ENCODE measurements at regions not wholly inside any gene's neighbourhood (a gene's known extent, or its start where the extent isn't known, plus 50 kb on each side); places are given as distances from the start of the nearest gene placed in this dataset.

DNA sequence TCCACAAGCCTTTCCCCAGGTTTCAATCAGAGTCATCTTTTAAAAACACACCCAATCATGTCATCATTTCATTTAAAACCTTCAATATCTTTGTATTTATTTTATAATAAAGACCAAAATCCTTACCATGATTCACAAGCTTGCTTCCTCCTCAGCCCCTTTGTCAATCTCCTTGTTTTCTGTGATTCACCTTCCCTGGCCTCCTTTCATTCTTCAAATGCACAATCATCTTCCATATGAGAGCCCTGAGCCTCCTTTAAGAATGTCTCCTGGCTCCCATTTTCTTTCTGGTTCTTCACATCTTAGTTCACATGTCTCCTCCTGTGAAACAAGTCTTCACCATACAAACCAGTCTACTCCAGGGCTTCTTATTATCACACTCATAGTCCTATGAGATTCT is 904.0 kb downstream of the SORCS3 start:
- ATAC-seq (no peak), DNase-seq (no peak)

DNA sequence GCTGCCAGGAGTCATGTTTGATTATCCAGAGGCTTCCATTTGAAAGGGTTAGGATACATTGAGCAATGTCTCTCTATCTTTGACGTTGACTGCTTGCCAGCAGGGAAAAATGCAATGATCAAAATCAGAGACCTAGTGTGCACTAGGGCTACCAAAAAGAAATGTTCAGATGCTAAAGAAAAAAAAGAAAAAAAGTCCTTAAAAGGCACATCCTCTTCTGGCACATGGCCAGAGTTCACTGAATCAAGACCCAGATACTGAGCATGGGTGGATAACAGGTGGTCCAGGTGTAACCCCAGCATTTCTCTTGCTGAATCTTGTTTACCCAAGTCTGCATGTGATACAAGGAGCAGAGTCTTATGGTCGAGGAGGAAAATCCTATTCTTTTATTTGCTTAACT is 899.3 kb downstream of the SORCS3 start:
- no peak for ATAC-seq
- DNase-seq, result no peak

DNA sequence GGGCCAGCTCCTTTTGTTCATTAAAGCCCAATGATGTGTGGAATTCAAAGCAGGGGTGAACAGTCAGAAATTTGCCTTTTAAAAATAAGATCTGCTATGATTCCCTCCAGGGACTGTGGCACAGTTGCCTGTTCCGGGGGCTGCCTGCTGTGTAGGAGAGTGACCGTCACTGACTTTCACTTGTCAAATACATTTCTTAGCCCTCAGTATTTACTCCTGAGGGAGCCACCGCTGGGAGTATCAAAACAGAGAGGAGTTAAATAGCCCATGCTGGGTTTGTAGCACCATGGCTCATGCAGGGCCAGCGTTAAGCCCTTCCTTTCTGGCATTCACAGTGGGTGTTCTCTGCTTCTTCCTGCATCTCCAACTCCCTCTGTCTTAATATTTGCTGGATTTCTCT is 897.8 kb downstream of the SORCS3 start:
- no peak for ATAC-seq
- DNase-seq, result no peak

DNA sequence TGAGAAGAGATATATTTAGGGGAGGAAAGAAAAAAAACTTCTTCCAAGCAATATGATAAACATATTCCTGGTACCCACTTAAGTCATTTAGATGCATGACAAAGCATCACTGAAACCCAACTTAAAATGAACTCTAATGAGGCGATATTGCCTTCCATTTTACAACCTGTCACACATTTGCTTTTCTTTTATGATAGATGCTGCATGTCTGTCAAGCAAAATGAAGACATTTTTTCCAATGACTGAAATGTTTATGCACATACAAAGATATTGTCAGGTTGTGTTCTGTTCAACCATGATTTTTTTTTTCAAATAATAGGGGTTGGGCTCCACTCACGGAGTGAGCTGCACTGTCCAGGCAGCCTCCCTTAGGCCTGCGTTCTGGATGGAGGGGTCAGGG is 894.4 kb downstream of the SORCS3 start:
- DNase-seq, result no peak
- ATAC-seq, result no peak

DNA sequence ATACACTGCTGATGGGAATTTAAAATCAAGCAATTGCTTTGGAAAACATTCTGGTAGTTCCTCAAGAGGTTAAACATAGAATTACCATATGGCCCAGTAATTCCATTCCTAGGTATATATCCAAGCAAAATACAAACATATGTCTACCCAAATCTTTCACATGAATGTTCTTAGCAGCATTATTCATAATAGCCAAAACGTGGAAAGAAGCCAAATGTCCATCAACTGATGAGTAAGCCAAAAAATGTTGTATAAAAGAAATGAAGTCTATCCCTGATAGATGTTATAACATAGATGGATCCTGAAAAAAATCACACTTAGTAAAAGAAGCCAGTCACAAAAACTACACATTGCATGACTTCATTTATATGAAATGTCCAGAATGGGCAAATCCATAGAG is 893.0 kb downstream of the SORCS3 start:
- ATAC-seq, result no peak
- no peak for DNase-seq

DNA sequence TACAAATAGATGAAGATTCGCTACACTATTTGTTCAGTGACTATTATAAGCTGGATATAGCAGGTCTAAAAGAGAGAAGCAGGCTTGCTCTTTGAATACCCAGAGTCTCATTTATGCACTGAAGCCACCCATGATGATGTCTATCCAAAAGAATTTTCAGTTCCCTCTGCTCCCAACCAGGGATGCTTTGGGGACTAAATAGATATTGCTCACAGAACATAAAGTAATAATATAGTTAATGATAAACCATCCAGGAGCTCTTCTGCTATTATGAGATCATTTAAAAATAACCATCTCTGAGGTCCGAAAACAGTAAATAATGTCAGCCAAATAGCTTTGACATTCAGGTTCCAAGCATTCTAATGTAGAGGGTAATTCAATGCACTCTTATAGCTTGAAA is 875.4 kb downstream of the SORCS3 start:
- DNase-seq (no peak), ATAC-seq (no peak)

DNA sequence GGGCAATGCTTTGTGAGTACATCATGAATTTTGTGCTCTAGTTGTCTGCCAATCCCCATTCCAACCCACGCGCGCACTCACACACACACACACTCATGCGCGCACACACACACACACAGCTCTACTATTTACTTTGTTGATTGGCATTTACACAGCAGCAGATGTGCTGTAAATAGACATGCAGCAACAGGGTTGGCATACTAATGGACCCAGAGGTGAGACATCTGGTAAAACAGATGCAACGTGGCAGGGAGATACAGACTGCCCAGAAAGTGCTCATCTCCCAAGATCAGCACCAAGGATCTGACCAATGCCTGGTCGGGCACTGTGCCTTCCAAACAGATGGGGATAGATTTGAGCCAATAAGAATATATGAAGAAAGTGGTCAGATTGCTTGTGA is 873.0 kb downstream of the SORCS3 start:
- DNase-seq (no peak), ATAC-seq (no peak)

DNA sequence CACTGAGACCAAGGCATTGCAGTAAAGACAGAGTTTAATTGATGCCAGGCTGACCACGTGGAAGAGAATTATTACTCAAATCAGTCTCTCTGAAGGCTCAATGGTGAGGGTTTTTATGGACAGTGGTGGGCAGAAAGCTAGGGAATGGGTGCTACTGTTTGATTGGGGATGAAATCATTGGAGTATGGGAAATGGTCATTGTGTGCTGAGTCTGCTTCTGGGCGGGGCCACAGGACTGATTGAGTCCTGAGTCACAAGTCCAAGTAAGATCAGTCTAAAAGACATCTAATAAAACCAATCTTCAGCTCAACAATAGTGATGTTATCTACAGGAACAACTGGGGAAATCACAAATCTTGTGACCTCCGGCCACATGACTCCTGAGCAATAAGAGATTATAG is 868.4 kb downstream of the SORCS3 start:
- no peak for ATAC-seq
- no peak for DNase-seq

DNA sequence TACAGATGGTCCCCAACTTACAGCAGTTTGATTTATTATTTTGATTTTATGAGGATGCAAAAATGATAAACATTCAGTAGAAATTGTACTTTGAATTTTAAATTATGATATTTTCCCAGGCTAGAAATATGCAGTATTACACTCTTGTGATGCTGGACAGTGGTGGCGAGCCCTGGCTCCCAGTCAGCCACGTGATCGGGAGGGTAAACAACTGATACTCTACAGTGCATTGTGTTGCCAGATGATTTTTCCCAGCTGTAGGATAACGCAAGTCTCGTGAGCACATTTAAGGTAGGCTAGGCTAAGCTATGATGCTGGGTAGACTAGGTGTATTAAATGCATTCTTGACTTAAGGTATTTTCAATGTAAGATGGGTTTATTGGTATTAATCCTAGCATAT is 865.2 kb downstream of the SORCS3 start:
- ATAC-seq, result no peak
- DNase-seq, result no peak

DNA sequence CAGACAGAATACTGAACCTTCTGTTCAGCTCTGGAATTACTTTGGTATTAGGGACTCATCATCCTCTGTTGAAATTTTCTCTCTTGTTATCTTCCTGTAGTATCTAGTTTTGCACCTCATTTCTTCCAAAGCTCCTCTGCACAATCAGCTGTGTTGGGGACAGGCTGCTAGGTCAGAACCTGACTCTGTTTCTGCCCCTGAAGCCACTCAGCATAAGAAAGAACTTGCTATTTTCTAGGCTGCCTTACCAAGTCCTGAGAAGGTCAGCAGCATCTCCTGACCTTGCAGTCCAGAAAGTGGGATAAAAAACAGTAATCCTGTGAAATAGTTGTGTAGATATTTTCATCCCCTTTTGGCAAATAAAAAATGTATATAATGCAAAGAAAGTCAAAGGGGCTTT is 862.6 kb downstream of the SORCS3 start:
- DNase-seq (no peak), ATAC-seq (no peak)

DNA sequence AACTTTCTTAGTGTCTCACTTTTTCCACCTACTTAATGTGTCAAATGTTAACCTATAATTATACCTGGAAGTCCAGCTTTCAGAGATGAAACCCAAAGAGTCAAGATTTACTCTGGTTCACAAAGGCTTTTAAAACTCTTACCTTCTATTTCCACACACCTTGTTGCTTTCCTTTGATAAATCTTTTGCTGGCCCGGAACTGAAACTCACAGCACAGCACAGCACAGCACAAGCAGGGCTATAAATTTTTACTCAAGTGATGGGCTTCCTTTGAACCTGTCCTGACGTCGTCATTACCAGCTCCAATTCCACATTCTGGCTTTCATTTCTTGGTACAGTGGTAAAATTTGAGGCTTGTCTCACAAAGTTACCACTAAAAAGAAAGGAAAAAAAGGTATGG is 861.0 kb downstream of the SORCS3 start:
- ATAC-seq (no peak), DNase-seq (no peak)

DNA sequence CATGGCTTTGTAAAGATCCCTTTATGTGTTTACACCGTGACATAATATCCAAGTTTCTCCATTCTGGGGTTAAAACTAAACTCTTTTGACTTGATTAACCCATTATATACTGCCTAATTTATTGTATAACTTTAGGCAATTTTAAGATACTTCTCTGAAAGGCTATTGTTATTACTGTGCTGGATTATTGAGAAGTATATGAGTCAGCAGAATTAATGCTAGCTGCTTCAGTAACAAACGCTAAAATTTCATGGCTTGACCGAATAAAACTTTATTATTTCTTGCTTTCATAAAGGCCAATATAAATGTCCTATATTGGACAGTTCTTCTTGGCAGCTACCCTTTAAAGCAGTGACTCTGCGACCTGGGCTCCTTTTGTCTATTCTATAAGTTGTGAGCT is 853.9 kb downstream of the SORCS3 start:
- DNase-seq (no peak), ATAC-seq (no peak)

DNA sequence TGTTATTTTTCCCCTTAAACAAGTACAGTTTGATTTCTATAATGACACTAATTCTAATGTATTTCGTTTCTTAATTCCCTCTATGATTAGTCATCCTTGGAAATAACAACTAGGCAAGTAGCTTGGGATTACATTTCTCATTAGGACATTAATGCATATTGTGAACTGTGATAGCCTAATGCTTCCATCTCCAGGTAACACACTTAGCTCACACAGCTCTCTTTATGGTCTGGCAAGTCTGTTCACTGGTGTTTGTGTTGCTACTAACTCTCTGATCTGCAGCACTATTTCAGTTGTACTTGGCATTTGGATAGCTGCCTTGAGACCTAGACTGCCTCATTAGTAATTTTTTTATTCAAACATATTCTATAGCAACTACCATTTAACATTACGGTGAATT is 853.2 kb downstream of the SORCS3 start:
- ATAC-seq (no peak), DNase-seq (no peak)

DNA sequence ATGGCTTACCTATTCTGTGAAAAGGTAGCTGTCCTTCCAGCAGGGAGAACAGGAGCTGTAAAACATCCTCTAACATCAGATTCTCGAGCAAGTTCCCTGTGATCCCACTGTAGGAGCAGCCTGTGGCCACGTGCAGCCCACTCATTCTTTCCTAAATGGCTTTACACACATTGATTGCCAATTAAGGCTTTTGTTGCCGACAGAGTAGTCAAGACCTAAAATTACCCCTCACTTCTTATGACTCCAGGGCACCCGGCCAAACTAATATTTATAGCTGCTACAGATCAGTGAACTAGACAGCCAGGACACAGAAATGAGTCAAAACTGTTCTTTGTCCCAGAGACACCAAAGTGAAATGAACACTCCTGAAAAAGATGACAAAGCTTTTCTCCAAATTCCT is 832.1 kb downstream of the SORCS3 start:
- DNase-seq, result no peak
- ATAC-seq, result no peak

DNA sequence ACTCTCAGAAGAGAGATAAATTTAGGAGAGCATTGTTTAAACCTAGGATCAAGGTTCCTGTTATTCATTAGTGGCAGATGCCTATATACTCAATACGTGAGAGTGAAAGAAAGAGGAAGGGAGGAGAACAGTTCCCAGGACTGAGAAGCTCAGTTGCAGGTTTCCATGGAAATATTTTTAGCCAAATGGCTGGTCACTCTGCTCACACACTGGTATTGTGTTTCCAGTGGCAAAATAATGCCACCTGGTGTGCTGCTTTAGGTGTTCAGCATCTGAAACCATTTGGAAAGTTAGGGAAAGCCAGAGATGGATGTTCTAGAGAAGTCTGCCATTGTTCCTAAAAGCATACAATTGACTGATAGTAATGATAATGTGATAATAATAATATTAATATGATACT is 827.7 kb downstream of the SORCS3 start:
- DNase-seq, result no peak
- ATAC-seq, result no peak

DNA sequence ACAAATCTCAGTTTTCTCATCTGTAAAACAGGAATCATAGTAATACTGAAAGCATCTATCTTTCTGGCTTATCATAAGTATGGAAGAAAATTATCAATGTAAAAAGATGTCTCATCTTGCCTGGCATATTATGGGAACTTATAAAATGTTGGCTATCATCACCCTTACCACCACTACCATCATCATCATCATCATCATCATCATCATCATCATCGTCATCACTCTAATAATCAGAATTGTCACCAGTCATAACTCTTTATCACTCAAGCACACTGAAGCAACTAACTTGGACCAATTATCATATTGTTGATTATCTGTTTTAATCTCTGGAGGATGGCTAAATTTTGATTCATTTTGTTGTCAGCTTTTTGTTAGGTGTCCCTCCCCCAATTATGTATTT is 825.4 kb downstream of the SORCS3 start:
- ATAC-seq, result no peak
- DNase-seq, result no peak

DNA sequence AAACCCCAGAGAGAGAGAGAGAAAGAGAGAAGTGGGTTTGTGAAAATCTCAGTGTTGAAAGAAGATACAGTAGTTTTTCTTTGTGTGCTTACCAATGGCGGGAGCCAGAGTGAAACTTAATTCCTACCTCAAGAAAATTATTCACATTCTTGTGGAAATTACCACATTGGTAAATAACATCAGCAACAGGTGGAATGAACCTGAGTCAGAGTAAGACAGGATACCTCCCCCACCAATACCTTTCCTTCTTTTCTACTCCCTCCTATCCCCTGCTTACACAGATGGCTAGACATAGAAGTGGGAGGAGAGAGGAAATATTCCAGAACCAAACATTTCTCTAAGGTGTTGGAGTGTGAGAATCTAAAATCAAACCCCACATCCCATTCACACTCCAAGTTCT is 793.9 kb downstream of the SORCS3 start:
- ATAC-seq (no peak), DNase-seq (no peak)

DNA sequence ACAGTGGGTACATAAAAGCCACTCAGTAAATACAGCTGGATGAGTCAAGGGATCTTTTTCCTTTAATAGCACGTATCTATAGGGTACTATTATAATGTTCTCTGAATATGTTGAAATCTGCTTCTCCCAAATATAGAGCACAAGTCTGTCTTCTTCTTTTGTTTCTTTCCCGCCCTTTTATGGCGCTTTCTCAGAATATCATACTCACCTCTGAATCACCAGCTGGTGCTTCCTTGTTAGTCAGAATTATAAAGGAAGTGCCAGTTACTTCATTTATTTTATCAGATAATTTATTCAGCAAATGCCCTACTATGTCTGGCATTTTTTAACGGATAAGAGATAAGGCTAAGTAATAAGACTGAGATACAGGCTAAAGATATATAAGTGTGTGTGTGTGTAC is 772.9 kb downstream of the SORCS3 start:
- no peak for ATAC-seq
- DNase-seq, result no peak

DNA sequence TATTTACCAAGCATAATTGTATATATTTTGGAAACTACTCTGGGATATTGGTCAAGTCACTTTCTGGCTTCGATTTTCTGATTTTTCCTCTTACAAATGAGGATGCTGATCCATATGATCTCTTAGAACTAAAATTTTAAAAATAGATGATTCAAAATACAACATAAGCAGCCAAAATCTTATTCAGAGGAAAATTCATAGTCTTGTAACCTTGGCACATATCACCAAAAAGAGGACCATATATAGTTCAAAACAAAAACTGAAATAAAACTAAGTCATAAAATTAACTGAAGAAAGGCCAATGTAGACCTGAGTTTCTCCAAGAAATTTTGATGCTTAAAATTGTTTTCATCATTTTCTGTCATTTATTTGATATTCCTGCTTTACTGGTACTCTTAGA is 768.3 kb downstream of the SORCS3 start:
- ATAC-seq, result no peak
- DNase-seq, result no peak

DNA sequence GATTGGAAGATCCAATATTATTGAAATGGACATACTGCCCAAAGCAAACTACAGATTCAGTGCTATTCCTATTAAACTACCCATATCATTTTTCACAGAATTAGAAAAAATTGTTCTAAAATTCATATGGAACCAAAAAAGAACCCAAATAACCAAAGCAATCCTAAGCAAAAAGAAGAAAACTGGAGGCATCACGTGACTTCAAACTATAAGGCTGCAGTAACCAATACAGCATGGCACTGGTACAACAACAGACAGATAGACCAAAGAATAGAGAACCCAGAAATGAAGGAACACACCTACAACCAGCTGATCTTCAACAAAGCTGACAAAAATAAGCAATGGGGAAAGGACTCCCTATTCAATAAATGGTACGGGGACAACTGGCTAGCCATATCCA is 765.4 kb downstream of the SORCS3 start:
- ATAC-seq, result no peak
- DNase-seq, result no peak

DNA sequence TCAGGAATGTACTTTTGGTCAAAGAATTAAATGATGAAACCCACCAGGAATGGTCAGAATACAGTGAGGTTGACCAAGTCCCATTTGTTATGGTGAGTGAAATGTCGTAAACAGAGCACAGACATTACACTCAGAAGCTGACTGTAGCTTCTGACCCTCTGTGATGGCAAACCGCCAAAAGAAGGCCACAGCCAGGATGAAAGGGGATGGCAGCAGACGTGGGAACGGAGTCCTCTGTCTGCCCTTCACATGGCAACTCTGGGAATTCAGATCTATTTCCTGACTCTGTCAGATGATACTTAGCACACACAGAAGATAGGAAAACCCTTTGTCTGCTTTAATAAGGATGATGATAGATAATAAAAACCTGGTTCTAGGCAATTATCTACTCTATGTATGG is 757.1 kb downstream of the SORCS3 start:
- DNase-seq (no peak), ATAC-seq (no peak)

DNA sequence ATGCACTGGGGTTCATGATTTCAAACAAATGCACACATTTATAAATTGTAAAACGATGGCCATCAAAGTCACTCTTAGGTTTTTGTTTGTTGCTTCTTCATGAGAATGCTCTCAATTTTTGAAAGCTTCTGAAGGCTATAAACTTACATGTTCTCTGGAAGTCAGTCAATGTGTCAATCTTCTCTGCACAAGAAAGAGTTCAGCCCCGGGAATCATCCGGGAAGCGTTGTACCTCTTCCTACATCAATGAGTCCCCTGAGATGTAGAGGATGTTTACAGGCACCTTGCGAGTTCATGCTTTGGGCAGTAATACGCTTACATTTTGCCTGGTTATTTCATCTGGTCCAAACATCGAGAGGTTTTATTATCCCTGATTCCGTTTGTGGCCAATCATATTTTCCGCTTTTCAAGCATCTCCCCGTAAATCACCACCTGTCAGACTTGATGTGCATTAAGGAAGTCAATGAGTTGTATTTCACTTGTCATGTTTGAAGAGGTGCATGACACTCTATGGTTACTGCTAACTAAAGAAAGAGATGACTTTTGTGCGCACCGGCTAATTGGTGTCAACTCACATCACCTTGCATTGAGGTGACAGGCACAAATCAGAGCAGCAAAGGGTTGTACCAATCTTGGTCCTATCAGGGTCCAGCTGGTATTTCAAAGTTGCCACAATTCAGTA is 750.7 kb downstream of the SORCS3 start:
- ATAC-seq (no peak), DNase-seq (no peak)

DNA sequence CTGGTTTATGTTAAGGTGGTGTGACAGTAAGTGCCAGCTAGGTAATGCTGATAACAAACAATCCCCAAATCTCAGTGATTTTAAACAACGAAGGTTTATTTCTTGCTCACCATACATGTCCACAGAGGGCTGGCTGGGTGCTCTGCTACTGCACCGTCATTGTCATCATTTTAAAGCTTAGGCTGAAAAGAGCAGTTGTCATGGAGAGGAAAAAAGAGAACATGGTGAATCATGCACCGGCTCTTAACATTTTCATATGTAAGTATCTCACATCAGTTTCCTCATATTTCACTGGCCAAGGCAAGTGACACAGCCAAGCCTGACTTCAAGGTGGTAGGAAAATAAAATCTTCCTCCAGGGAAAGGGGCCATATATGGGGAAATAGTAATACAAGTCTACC is 746.9 kb downstream of the SORCS3 start:
- no peak for ATAC-seq
- DNase-seq, result no peak

DNA sequence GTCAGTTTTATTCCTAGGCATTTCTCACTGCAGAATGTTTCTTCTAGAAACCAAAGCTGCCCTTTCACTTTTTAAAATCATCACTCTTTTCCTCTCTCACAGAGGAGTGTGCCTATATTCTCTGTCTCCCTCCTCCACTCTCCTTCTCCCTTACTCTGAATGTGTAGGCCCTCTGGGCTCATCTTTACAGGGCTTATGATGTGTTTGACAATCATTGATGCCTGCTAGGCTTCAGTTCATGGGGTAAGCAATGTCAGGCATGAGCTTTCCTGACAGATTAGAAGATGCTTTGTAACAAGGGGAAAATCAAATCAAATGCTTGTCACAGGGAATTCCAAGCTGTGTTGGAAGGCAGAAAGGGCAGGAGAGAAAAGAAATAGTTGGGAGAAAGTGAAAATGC is 742.9 kb downstream of the SORCS3 start:
- no peak for DNase-seq
- ATAC-seq, result no peak

DNA sequence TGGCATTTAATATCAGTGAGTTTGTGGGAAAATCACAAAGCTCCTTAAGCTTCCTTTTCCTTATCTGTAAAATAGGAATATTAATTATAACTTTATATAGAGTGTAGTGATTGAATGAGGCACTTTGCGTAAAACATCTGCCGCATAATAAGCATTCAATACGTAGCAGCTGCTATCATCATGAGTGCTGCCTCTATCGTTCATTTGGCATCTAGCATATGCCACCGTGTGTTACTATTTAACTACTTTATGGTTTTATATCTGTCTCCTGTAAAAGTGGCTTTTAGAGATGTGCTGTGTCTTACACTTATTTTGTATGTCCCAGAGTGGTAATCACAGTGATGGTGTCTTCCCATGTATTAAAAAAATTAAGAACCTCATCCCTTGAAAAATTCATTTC is 729.6 kb downstream of the SORCS3 start:
- no peak for ATAC-seq
- no peak for DNase-seq

Measured in stimulated activated naive CD8-positive, alpha-beta T cell treated with anti-CD3 and anti-CD28 coated beads, Interleukin-15, Interleukin-2, amounts not matched to agents 100 U/mL and 50 U/mL, for 24 hours (primary cell).